ENCODE measurements at regions not wholly inside any gene's neighbourhood (a gene's known extent, or its start where the extent isn't known, plus 50 kb on each side); places are given as distances from the start of the nearest gene placed in this dataset.

GRCh38 chr10:80856186-80856585 is 318.5 kb downstream of the SH2D4B start:
- TF ChIP-seq NR2C2 (IDR thresholded peaks at IDR 0.05; ENCODE audit: borderline replicate concordance, control insufficient read depth, insufficient read length, low read depth), result no peak
- TF ChIP-seq, protein P1, sequence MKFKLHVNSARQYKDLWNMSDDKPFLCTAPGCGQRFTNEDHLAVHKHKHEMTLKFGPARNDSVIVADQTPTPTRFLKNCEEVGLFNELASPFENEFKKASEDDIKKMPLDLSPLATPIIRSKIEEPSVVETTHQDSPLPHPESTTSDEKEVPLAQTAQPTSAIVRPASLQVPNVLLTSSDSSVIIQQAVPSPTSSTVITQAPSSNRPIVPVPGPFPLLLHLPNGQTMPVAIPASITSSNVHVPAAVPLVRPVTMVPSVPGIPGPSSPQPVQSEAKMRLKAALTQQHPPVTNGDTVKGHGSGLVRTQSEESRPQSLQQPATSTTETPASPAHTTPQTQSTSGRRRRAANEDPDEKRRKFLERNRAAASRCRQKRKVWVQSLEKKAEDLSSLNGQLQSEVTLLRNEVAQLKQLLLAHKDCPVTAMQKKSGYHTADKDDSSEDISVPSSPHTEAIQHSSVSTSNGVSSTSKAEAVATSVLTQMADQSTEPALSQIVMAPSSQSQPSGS (IDR thresholded peaks at IDR 0.05; ENCODE audit: low read length), result no peak
- TF ChIP-seq, protein P2, sequence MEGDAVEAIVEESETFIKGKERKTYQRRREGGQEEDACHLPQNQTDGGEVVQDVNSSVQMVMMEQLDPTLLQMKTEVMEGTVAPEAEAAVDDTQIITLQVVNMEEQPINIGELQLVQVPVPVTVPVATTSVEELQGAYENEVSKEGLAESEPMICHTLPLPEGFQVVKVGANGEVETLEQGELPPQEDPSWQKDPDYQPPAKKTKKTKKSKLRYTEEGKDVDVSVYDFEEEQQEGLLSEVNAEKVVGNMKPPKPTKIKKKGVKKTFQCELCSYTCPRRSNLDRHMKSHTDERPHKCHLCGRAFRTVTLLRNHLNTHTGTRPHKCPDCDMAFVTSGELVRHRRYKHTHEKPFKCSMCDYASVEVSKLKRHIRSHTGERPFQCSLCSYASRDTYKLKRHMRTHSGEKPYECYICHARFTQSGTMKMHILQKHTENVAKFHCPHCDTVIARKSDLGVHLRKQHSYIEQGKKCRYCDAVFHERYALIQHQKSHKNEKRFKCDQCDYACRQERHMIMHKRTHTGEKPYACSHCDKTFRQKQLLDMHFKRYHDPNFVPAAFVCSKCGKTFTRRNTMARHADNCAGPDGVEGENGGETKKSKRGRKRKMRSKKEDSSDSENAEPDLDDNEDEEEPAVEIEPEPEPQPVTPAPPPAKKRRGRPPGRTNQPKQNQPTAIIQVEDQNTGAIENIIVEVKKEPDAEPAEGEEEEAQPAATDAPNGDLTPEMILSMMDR (IDR thresholded peaks at IDR 0.05 in 2 of 3, conservative IDR thresholded peaks at IDR 0.05 in 1 of 3; ENCODE audit: control insufficient read depth in 2 of 3, extremely low read depth in 1 of 3, insufficient read depth in 1 of 3, low read depth in 3 of 3, low read length in 3 of 3), result no peak
